Raji (cell line): ENCODE measurements at regions not wholly inside any gene's neighbourhood (a gene's known extent, or its start where the extent isn't known, plus 50 kb on each side); places are given as distances from the start of the nearest gene placed in this dataset.

Experiments
- POLR2A ChIP-seq: IDR thresholded peaks from 2 replicates; pipeline ENCODE4 v1.6.1; 2011; ENCODE audit warnings: low read depth, low read length, control low read depth; ENCODE audit not compliant: insufficient read depth

DNA sequence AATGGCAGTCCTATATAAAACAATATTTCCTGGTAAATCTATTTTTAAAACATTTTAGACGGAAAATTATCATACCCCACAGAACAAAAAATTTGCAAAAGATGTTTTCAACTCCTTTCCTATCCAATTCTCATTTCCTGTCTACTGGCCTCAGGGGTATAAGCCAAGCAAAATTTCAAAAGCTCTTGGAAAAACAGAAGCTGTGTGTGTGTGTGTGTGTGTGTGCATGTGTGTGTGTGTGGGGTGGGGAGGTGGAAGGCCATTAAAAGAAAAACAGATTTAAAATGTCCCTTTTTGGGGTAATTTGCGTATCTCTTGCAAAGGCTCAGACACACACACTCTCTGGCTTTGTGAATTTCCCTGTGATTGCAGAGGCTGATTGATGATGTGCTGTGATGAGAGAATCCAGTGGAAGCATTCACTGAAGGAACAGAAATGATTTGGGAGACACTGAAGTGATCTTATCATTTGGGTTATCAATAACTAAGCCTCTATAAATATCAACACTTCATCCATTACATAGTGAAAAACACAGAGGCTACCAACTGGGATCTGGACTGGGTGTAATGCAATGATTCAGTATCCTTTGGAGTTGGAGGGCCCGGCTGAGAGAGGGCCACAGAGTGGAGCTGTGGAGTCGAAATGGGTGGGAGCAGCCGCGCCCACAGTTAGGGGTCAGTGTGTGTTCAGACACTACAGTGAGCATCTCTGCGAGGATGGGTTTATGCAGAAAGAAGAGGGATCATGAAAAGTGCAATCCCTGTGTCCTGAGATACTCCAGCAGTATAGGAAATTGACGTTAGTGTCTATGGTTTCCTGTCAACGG is 106.8 kb upstream of the PREP start:
- no peak for TF ChIP-seq POLR2A

- TF ChIP-seq POLR2A = no peak
These were observed 104.9 kb upstream of the PREP start for GRCh38 chr6:105507811-105508210.

- no peak for TF ChIP-seq POLR2A
These were observed 101.8 kb upstream of the PREP start for GRCh38 chr6:105504706-105505105.

DNA sequence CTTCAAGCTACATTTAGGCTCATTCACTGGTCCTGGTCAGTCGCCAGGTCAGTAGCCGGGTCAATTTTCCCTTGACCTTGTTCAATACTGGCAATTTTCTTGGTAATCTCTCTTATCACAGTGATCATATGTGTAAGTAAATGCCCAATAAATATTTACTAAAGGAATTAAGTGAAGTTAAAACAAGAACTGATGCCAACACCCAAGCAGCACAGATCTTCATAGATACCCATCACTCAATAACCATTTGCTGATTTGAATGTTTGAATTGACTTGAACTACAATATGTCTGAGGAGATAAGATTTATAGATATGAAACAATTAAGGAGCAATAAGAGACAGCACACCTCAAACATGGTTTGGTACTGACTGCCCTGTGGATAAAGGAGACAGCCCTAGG is 100.8 kb upstream of the PREP start:
- no peak for TF ChIP-seq POLR2A

DNA sequence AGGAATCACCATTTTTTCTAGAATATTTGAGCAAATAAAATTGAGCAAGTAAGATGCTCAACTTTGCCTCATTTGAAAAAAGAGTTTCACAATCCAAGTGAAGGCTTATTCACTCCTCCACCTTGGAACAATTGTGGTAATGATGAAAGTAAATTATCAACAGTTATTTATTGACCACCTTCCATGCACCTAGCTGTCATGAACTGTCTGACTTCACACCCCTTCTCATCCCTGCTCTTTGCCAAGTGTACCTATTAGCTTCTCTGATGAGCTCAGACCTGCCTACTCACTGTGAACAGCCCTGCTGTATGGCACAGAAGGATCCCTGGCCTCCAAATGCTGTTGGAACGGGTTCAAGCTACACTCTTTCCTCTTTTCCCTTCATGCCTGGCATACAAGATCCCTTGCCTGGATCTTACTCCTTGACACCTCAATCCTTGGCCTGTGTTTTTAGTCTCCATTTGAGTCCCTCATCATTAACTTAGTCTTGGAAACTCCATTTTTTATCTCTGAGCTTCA is 99.0 kb upstream of the PREP start:
- no peak for TF ChIP-seq POLR2A

GRCh38 chr6:105501246-105501645 is 98.4 kb upstream of the PREP start:
- no peak for TF ChIP-seq POLR2A

DNA sequence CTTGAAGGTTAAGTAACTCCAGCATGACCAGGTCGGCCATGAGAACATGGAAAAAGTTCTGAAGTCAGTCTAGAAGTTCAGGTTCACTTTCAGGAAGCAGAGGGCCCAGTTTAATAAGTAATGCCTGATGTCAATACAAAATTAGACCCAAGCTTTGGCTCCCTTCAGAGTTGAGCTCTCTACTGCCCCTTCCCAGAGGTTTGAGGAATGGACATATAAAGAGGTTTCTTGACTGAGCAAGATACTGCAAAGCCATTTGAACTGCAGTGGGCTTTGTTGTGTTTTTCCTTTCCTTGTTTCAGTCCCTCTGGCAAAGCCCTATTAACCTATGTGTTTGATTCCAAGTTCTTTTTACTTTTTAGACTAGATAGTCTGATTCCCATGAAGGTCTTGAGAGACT is 97.8 kb upstream of the PREP start:
- no peak for TF ChIP-seq POLR2A

DNA sequence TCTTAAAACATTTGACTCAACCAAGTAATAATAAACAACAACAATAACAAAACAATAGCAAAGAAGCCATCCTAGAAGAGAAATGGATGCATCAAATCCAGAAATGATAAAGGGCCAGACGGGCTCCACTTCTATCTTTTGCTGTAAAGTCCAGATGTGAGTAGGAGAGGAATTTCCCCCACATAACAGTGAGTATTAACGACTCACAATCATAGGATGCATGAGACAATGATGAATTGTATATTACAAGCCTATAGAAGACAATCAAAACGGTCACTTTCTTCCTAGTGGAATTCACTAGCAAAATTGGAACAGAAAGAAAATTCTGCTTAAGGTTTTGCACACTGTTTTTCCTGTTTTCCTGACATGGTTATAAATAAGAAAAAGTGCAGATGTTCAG is 97.0 kb upstream of the PREP start:
- no peak for TF ChIP-seq POLR2A

DNA sequence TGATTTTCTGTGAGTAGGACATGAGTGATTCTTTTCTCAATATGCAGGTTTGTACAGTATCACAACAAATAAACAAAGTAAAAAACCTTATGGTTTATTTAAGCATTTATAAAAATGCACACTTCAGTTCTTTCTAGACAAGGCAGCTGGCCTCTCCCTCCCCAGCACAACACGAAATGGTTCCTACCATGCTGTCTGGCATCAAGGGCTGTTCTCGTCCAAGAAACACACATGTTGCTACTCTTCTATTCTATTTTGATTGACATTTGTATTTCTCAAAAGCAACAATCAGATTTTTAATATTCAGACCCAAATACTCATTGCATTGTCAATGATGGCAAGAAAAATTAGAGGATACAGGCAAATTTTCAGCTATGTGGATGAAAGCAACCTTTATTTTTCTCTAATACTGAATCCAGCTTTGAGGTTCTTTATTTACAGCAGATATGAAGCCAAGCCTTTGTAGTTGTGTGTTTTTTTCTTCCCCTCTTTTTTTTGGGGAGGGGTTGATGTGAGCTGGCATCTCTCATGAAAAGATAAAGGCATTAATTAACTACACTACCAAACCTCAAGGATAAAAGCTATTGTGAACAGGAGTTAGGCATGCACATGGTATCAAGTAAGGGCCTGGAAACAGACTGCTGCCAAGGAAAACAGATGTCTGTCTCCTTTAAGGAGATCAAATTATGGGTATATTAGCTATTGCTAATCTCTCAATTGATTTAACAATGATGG is 96.4 kb upstream of the PREP start:
- TF ChIP-seq POLR2A = no peak

GRCh38 chr6:105497549-105497948 is 94.7 kb upstream of the PREP start:
- no peak for TF ChIP-seq POLR2A

DNA sequence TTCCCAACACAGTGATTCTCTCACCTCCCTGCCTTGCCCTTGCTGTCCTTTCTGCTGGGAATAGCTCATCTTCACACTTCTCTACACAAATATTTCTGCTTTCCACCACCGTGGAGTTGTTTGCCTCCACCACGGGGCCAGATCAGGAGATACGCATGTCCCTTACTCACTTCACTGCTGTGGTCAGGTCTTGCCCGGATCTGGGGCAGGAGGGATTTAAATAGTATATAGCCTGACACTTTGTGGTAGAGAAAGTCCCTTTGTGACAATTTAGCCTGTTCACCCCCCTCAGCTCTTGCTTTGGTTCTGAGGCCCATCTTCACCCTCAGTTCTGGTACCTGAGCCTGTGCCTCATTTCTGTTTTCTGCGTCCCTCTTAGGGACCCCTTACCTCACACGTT is 92.6 kb upstream of the PREP start:
- TF ChIP-seq POLR2A = no peak

DNA sequence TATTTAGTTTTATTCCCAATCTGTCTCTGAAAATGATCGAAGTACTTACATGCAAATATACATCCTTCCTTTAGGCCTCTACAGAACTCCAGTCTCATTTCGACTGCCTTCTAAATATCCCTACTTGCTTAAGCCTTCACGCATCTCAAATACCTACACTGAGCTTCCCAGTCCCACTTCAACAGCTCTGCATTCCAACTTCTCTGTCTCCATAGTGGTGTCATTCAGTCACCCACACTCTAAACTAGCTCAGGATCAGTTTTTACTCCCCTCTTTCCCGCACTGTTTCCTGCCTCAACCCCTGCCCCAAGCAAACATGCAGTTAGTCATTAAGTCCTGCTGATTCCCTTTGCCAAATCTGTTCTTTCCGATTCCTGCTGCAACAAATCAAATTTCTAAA is 91.8 kb upstream of the PREP start:
- TF ChIP-seq POLR2A = no peak

DNA sequence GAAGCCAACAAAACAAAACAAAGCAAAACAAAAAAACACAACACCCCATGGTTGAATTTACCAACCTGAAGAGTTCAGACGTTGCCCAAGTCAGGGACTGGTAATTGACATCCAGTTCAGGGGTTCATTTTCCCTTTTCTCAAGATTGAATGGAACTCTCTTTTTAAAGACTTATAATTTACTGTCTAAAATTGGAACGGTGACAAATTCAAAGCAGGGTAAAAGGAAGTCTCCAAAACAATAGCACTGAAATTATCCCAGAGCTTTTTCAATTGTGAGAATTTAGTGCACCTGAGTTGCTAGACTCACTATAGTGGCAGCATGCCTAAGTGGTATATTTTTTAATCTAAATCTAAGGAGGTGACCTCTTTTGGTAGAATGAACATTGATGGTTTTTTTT is 90.9 kb upstream of the PREP start:
- no peak for TF ChIP-seq POLR2A

DNA sequence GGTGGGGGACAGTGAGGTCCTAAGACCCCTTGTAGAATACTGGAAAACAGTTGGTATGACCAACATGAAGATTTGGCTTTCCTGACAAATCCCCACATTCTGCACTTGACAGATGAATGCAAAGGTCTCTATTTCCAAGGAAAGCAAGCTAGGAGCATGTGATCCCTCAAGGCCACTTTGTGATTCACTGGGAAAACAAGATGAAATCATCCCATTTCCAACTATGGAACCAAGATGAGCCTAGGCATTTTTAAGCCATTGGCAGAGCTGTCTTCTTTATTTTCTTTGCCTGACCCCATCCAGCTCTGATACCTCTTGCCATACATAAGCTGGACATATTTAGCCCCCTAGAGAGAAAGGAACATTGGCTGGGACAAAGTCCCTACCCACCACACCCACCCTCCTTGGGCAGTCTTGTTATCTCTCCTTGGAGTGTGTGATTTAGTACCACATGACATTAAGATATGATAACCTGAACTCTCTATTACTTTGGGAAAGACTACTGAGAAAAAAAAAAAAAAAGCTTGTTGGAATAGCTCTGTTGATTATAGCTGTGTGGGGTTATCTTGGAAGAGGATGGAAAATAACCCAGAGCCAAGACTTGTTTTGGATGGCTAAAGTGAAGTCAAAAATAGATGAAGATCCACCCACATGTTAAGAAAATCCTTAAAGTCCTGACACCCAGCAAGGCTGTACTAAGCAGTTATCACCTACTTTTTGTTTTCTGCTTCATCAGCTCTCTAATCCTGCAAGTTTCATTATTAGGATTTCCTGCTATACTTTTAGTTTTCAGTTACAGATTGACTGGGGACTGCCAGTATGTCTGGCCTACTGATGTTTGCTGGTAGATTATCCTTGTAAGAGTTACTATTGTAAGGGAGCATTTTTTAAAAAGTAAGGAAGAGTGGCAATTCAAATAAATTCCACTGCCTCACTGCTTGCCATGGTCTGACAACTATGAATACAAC is 90.1 kb upstream of the PREP start:
- no peak for TF ChIP-seq POLR2A

- TF ChIP-seq POLR2A = no peak
These were observed 86.3 kb upstream of the PREP start for GRCh38 chr6:105489216-105489530.
